ENCODE measurements at regions not wholly inside any gene's neighbourhood (a gene's known extent, or its start where the extent isn't known, plus 50 kb on each side); places are given as distances from the start of the nearest gene placed in this dataset.

GRCh38 chr5:85263125-85263524 is 878.4 kb upstream of the EDIL3 start (continued):
- TF ChIP-seq, protein P1, sequence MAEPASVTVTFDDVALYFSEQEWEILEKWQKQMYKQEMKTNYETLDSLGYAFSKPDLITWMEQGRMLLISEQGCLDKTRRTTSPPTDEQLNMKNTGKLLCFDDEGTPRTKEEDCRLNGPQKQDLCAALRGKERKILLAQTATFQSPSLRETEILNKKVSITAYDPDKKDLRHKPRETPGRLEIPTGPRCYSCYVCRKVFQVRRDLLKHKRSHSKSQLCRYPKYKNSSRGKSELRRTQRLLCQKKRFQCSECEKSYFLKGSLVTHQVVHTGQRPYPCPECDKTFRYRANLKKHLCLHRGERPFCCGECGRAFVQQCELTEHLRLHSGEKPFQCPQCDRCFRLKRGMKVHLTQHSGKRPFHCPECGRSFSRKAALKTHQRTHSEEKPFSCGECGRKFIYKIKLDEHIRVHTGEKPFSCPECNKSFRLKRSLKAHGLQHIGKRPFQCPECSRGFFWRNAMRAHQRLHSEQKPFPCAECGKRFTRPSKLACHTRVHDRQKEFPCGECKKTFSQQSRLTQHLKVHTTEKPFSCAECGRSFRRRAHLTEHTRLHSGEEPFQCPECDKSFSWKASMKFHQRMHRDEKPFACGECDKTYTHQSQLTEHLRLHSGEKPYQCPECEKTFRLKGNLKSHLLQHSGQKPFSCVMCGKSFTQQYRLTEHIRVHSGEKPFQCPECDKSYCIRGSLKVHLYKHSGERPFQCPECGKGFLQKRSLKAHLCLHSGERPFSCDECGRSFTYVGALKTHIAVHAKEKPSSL (CRISPR knock-in tag; conservative IDR thresholded peaks at IDR 0.05) = no peak
- TF ChIP-seq NFYB (CRISPR knock-in tag; conservative IDR thresholded peaks at IDR 0.05; ENCODE audit: low read depth) (no peak), TEAD4 (CRISPR knock-in tag; IDR thresholded peaks at IDR 0.05) (no peak), HMGA2 (CRISPR knock-in tag; IDR thresholded peaks at IDR 0.05) (no peak), SOX15 (CRISPR knock-in tag; IDR thresholded peaks at IDR 0.05) (no peak)
- TF ChIP-seq, protein P2, sequence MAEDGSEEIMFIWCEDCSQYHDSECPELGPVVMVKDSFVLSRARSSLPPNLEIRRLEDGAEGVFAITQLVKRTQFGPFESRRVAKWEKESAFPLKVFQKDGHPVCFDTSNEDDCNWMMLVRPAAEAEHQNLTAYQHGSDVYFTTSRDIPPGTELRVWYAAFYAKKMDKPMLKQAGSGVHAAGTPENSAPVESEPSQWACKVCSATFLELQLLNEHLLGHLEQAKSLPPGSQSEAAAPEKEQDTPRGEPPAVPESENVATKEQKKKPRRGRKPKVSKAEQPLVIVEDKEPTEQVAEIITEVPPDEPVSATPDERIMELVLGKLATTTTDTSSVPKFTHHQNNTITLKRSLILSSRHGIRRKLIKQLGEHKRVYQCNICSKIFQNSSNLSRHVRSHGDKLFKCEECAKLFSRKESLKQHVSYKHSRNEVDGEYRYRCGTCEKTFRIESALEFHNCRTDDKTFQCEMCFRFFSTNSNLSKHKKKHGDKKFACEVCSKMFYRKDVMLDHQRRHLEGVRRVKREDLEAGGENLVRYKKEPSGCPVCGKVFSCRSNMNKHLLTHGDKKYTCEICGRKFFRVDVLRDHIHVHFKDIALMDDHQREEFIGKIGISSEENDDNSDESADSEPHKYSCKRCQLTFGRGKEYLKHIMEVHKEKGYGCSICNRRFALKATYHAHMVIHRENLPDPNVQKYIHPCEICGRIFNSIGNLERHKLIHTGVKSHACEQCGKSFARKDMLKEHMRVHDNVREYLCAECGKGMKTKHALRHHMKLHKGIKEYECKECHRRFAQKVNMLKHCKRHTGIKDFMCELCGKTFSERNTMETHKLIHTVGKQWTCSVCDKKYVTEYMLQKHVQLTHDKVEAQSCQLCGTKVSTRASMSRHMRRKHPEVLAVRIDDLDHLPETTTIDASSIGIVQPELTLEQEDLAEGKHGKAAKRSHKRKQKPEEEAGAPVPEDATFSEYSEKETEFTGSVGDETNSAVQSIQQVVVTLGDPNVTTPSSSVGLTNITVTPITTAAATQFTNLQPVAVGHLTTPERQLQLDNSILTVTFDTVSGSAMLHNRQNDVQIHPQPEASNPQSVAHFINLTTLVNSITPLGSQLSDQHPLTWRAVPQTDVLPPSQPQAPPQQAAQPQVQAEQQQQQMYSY (CRISPR knock-in tag; IDR thresholded peaks at IDR 0.05) = no peak
- TF ChIP-seq, protein P3, sequence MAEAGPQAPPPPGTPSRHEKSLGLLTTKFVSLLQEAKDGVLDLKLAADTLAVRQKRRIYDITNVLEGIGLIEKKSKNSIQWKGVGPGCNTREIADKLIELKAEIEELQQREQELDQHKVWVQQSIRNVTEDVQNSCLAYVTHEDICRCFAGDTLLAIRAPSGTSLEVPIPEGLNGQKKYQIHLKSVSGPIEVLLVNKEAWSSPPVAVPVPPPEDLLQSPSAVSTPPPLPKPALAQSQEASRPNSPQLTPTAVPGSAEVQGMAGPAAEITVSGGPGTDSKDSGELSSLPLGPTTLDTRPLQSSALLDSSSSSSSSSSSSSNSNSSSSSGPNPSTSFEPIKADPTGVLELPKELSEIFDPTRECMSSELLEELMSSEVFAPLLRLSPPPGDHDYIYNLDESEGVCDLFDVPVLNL (CRISPR knock-in tag; IDR thresholded peaks at IDR 0.05; ENCODE audit: borderline replicate concordance, low read depth) = no peak
- TF ChIP-seq, protein P4, sequence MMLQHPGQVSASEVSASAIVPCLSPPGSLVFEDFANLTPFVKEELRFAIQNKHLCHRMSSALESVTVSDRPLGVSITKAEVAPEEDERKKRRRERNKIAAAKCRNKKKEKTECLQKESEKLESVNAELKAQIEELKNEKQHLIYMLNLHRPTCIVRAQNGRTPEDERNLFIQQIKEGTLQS (CRISPR knock-in tag; conservative IDR thresholded peaks at IDR 0.05) = no peak
- TF ChIP-seq, protein P5, sequence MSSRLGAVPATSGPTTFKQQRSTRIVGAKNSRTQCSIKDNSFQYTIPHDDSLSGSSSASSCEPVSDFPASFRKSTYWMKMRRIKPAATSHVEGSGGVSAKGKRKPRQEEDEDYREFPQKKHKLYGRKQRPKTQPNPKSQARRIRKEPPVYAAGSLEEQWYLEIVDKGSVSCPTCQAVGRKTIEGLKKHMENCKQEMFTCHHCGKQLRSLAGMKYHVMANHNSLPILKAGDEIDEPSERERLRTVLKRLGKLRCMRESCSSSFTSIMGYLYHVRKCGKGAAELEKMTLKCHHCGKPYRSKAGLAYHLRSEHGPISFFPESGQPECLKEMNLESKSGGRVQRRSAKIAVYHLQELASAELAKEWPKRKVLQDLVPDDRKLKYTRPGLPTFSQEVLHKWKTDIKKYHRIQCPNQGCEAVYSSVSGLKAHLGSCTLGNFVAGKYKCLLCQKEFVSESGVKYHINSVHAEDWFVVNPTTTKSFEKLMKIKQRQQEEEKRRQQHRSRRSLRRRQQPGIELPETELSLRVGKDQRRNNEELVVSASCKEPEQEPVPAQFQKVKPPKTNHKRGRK (CRISPR knock-in tag; IDR thresholded peaks at IDR 0.05; ENCODE audit: borderline replicate concordance) = no peak

DNA sequence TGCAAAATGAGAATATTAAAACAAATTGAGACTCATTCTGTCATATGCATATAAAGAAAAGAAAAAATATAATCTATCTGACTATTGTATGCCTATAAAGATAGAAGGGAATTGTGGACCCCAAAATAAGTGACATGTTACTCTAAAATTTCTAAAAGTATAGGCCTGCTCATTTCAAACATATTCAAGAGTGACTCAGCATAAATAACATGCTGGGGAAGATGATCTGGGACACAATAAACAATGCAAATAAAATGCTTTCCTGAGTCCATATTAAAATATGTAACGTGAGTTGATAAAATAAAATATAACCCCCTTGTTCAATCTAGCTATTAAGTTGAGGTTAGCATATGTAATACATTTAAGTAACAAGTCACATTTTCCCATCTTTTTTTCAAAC is 882.0 kb upstream of the EDIL3 start:
- ChIA-PET CTCF (no interaction called here), POLR2A (no interaction called here)
- H3K4me1 Mint-ChIP-seq = no peaks in the 10 kb centered on the region
- no peaks in the 10 kb centered on the region for H3K27me3 Mint-ChIP-seq (ENCODE audit: low read depth)
- H3K36me3 Mint-ChIP-seq = no peaks in the 10 kb centered on the region; the same call in 1 of the 2 replicates
- ATAC-seq = no peak
- H3K4me3 Mint-ChIP-seq = no peak overlapping the region
- TF ChIP-seq ATF1 (CRISPR knock-in tag; IDR thresholded peaks at IDR 0.05) = no peak
- TF ChIP-seq, protein P6, sequence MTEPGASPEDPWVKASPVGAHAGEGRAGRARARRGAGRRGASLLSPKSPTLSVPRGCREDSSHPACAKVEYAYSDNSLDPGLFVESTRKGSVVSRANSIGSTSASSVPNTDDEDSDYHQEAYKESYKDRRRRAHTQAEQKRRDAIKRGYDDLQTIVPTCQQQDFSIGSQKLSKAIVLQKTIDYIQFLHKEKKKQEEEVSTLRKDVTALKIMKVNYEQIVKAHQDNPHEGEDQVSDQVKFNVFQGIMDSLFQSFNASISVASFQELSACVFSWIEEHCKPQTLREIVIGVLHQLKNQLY (CRISPR knock-in tag; IDR thresholded peaks at IDR 0.05) = no peak
- TF ChIP-seq, protein P7, sequence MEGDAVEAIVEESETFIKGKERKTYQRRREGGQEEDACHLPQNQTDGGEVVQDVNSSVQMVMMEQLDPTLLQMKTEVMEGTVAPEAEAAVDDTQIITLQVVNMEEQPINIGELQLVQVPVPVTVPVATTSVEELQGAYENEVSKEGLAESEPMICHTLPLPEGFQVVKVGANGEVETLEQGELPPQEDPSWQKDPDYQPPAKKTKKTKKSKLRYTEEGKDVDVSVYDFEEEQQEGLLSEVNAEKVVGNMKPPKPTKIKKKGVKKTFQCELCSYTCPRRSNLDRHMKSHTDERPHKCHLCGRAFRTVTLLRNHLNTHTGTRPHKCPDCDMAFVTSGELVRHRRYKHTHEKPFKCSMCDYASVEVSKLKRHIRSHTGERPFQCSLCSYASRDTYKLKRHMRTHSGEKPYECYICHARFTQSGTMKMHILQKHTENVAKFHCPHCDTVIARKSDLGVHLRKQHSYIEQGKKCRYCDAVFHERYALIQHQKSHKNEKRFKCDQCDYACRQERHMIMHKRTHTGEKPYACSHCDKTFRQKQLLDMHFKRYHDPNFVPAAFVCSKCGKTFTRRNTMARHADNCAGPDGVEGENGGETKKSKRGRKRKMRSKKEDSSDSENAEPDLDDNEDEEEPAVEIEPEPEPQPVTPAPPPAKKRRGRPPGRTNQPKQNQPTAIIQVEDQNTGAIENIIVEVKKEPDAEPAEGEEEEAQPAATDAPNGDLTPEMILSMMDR (IDR thresholded peaks at IDR 0.05) = no peak
- TF ChIP-seq, protein P3 (CRISPR knock-in tag; IDR thresholded peaks at IDR 0.05; ENCODE audit: borderline replicate concordance, low read depth) = no peak
- no peak for TF ChIP-seq ERG (CRISPR knock-in tag; IDR thresholded peaks at IDR 0.05)
- no peak for TF ChIP-seq KAT7 (CRISPR knock-in tag; IDR thresholded peaks at IDR 0.05; ENCODE audit: borderline replicate concordance)
- TF ChIP-seq, protein P8, sequence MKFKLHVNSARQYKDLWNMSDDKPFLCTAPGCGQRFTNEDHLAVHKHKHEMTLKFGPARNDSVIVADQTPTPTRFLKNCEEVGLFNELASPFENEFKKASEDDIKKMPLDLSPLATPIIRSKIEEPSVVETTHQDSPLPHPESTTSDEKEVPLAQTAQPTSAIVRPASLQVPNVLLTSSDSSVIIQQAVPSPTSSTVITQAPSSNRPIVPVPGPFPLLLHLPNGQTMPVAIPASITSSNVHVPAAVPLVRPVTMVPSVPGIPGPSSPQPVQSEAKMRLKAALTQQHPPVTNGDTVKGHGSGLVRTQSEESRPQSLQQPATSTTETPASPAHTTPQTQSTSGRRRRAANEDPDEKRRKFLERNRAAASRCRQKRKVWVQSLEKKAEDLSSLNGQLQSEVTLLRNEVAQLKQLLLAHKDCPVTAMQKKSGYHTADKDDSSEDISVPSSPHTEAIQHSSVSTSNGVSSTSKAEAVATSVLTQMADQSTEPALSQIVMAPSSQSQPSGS (CRISPR knock-in tag; IDR thresholded peaks at IDR 0.05; ENCODE audit: borderline replicate concordance, low read depth) = no peak
- TF ChIP-seq TP53 (CRISPR knock-in tag; IDR thresholded peaks at IDR 0.05) = no peak
- TF ChIP-seq GTF2I (CRISPR knock-in tag; conservative IDR thresholded peaks at IDR 0.05) = no peak
- no peak for TF ChIP-seq JAZF1 (CRISPR knock-in tag; IDR thresholded peaks at IDR 0.05)
- TF ChIP-seq ELF4 (CRISPR knock-in tag; IDR thresholded peaks at IDR 0.05; ENCODE audit: low read depth) = no peak
- no peak overlapping the region for H3K27ac Mint-ChIP-seq
- no peak for DNase-seq (ENCODE audit: low spot score)
- H3K9me3 Mint-ChIP-seq = peaks cover 4% of the 10 kb centered on the region; the same call in 1 of the 2 replicates
